ENCODE measurements at regions not wholly inside any gene's neighbourhood (a gene's known extent, or its start where the extent isn't known, plus 50 kb on each side); places are given as distances from the start of the nearest gene placed in this dataset.

DNA sequence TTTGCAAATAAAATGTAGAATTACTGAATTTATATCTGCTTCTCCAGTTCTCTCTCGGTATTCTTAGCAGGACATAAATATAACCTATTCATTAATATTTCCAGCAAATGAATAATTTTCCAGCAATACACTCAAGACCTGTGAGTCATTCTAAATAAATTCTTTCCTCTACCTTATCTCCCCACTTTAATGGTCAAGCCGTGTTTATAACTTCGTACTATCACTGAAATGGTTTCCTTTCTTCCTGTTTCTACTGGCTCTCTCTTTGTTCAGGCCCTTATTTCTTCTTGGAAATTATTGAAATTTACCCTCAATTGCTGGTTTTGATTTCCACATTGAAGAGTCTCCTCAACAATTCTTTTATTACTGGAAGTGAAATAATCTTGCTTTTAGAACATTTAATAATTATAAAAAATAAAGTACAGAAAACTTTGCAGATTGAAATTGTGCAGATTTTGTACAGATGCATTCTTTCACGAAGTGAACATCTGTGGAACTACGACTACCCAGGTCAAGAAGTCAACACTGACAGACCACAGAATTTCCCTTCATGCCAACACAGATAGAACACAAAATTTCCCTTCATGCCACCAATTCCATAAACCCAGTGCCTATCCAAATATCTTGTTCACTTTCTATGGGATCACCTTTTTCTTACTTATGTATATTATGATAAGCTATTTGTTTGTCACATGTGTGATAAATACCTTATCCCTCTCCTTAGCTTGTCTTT, 205.7 kb downstream of the FAT4 start:
- Histone ChIP-seq H3K36me3 (no peaks in the 10 kb centered on the region), H3K27ac (no peak overlapping the region), H3K4me1 (ENCODE audit: insufficient read depth) (no peaks in the 10 kb centered on the region), H3K27me3 (no peaks in the 10 kb centered on the region), H3K9me3 (no peaks in the 10 kb centered on the region), H3K4me3 (no peak overlapping the region)
- intact Hi-C loops (cut with DNase I): no loop called here
- WGBS, 3 donors: 9 to 17% (median 16%) methylated on average over 5 of the region's 5 CpGs
- TF ChIP-seq EP300 (IDR thresholded peaks at IDR 0.05) (no peak), POLR2A (IDR thresholded peaks at IDR 0.05) (no peak)
- TF ChIP-seq, protein P1, sequence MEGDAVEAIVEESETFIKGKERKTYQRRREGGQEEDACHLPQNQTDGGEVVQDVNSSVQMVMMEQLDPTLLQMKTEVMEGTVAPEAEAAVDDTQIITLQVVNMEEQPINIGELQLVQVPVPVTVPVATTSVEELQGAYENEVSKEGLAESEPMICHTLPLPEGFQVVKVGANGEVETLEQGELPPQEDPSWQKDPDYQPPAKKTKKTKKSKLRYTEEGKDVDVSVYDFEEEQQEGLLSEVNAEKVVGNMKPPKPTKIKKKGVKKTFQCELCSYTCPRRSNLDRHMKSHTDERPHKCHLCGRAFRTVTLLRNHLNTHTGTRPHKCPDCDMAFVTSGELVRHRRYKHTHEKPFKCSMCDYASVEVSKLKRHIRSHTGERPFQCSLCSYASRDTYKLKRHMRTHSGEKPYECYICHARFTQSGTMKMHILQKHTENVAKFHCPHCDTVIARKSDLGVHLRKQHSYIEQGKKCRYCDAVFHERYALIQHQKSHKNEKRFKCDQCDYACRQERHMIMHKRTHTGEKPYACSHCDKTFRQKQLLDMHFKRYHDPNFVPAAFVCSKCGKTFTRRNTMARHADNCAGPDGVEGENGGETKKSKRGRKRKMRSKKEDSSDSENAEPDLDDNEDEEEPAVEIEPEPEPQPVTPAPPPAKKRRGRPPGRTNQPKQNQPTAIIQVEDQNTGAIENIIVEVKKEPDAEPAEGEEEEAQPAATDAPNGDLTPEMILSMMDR (IDR thresholded peaks at IDR 0.05): no peak
- DNase-seq: no peak

DNA sequence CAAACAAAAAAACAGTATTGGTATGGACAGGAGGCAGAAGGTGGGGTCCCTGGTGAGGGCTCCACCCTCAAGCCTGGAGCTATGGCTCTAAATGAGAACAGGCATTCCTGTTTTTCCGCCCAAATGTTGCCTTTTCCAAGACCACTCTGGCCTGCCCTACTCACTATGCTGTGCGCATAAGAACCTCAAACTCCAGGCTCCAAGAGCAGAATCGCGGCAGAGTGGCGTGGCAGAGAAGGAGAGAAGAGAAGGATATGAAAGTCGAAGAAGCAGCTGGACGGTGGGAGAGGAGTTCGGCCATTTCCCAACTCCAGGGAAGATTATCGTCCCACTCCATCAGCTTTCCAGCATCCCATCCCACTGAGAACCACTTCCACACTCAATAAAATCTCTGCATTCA, 207.8 kb downstream of the FAT4 start:
- no peak for DNase-seq
- Histone ChIP-seq H3K4me3 (no peak overlapping the region), H3K9me3 (no peaks in the 10 kb centered on the region), H3K27ac (no peak overlapping the region), H3K4me1 (ENCODE audit: insufficient read depth) (no peaks in the 10 kb centered on the region), H3K36me3 (no peaks in the 10 kb centered on the region), H3K27me3 (no peaks in the 10 kb centered on the region)
- intact Hi-C loops (cut with DNase I): no loop called here
- TF ChIP-seq POLR2A (IDR thresholded peaks at IDR 0.05) (no peak), EP300 (IDR thresholded peaks at IDR 0.05) (no peak)
- TF ChIP-seq, protein P1 (IDR thresholded peaks at IDR 0.05): no peak
- 96 to 97% (median 96%) methylated on average over 9 of the region's 9 CpGs for WGBS, 3 donors

DNA sequence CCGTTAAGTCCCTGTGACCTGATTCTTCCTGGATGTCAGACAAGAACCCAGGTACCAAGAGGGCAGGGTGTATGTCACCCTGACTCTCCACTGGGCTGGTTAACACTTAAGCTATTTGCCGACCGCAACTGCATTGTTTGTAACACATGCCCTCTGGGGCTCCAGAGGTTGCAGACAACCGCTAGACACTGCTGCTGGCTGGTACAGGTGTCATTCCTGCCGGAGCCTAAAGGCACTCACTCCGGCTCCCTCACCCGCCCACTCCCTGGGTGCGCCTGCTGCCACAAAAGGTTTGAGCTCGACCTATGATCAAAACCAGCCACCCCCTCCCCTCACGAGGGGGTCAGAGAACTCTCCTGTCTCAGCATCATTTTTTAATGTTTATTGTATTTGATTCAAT, 208.2 kb downstream of the FAT4 start:
- no peaks in the 10 kb centered on the region for H3K9me3 ChIP-seq
- TF ChIP-seq, protein P1 (IDR thresholded peaks at IDR 0.05): no peak
- TF ChIP-seq EP300 (IDR thresholded peaks at IDR 0.05) (no peak), POLR2A (IDR thresholded peaks at IDR 0.05) (no peak)
- intact Hi-C loops (cut with DNase I): no loop called here

DNA sequence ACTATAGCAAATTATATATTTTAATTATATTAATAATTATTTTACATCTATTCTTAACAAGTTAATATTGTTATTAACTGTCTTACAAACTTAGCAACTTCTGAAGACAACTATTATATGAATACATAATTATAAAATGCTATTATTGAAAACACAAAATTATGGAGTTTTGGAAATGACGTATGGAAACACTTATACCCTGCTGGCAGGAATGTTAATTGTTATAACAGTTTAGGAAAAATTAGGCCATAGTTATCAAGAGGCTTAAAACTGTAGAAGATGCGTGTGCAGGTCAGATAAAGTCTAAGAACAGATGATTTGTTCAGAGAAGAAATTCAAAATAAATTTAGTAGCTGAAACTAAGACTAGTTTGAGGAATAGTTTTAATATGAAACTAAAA, 211.7 kb downstream of the FAT4 start:
- Histone ChIP-seq H3K4me3 (no peak overlapping the region), H3K27ac (no peak overlapping the region), H3K9me3 (no peaks in the 10 kb centered on the region), H3K36me3 (no peaks in the 10 kb centered on the region), H3K27me3 (no peaks in the 10 kb centered on the region), H3K4me1 (ENCODE audit: insufficient read depth) (no peaks in the 10 kb centered on the region)
- WGBS, 3 donors: 33 to 67% (median 34%) methylated on average over 2 of the region's 2 CpGs
- TF ChIP-seq, protein P1 (IDR thresholded peaks at IDR 0.05): no peak
- no peak for TF ChIP-seq EP300 (IDR thresholded peaks at IDR 0.05)
- TF ChIP-seq POLR2A (IDR thresholded peaks at IDR 0.05): no peak
- no peak for DNase-seq
- intact Hi-C loops (cut with DNase I): no loop called here

More for the DNA sequence above, 208.2 kb downstream of the FAT4 start:
- Histone ChIP-seq H3K27me3 (no peaks in the 10 kb centered on the region), H3K27ac (no peak overlapping the region), H3K4me3 (no peak overlapping the region), H3K36me3 (no peaks in the 10 kb centered on the region), H3K4me1 (ENCODE audit: insufficient read depth) (no peaks in the 10 kb centered on the region)
- WGBS, 3 donors: 94 to 95% (median 95%) methylated on average over 10 of the region's 10 CpGs
- DNase-seq: peak in 1 of 5 donors; percentile 7
